GM18858 (cell line): ENCODE measurements at regions not wholly inside any gene's neighbourhood (a gene's known extent, or its start where the extent isn't known, plus 50 kb on each side); places are given as distances from the start of the nearest gene placed in this dataset.

Source experiments
- ATAC-seq: cut with Tn5 transposase; IDR thresholded peaks from one replicate; pipeline ENCODE4 v1.9.1; 2021; ENCODE audit not compliant: unreplicated experiment

GRCh38 chr1:216825557-216825956 is 102.3 kb upstream of the ESRRG start:
- ATAC-seq: no peak

DNA sequence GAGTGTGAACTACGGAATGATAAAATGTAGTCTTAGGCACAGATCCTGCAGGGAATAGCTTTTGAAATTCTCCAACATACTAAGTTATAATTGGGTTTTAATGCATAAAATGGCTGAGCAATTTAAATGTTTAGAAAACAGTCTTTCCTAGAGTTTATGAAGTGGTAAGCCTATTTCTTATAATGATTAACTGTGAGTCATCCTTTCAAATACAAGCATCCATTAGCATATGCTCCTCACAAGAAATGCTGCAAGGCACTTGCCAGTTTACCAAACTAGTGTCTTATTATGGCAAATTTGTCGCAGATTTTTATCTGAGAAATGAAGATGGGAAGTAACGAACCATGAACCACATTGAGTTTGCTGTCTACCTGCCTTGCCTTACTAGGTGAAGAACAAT is 101.3 kb upstream of the ESRRG start:
- no peak for ATAC-seq

DNA sequence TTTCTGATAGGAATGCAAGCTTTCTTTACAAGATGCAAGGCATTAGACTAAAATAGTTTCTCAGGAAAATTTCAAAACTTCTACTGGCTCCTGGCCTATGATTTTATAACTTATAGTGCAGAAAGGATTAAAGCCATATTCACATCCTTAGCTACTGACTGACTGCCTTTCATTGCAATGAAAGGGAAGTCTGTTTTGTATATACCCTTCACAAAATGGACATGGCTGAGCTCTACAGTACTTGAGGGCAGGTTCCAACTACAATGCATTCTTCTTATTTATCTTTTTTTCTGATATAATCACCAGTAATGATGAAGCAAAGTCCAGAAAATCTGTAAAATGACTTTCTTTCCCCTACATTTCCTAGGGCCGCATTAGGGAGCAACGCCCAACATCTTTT is 100.5 kb upstream of the ESRRG start:
- ATAC-seq: no peak

DNA sequence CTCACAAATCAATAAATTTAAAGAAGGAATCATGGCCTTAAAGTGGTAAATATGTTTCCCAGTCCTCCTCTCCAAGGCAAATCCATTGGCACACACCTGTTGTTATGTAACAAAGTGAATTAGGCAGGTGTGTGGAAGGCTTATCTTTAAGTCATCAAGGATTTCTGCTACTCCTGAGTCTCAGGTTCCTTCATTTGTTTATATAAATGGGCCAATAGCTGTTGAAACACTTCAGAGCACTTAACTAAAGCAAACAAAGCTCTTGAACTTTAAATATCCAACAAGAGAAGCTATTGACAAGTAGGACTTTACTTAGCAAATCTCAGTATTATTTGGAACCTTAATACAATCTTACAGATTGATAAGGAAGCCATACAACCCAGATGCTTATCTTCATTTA is 99.3 kb upstream of the ESRRG start:
- ATAC-seq: no peak

- no peak for ATAC-seq
These were observed 97.1 kb upstream of the ESRRG start for GRCh38 chr1:216820345-216820744.

GRCh38 chr1:216818284-216818683 is 95.1 kb upstream of the ESRRG start:
- no peak for ATAC-seq

- no peak for ATAC-seq
These were observed 92.3 kb upstream of the ESRRG start for GRCh38 chr1:216815260-216816131.

- no peak for ATAC-seq
These were observed 91.5 kb upstream of the ESRRG start for GRCh38 chr1:216814576-216815259.

GRCh38 chr1:216812966-216813365 is 89.7 kb upstream of the ESRRG start:
- ATAC-seq: no peak

DNA sequence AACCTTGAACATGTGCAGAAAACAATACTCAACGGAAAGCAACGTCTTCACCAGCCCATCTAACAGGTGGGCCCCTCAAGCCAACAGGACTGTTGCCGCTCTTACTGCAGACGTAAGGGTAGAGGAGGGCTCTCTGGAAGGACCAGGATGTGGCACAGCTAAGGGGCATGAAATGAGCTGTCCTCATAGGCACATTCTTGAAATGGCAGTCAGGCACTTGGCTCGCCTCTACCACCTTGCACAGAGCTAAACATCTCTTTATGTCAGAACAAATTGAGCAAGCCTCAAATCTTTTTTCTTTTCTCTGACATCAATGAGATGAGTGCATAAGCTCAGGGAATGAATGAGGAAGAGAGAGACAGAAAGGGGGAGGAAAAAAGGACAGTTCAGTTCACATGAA is 86.4 kb upstream of the ESRRG start:
- no peak for ATAC-seq

DNA sequence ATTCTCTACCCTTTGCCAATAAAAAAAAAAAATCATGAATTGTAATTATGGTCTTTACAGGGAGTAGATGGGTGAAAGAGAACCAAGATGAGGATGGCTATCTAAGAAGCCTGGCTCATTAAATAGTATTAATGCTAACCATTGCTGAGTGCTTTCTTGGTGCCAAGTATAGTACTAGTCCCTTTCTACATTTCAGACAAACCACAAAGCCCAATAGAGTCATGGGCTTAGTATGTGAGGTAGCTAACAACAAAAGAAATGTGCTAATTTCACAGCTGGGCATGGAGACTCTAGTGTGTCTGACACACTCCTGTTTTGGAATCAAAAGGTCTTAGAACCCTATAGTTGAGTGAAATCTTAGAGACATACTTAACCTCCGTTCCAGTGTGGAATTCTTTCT is 84.5 kb upstream of the ESRRG start:
- ATAC-seq: no peak

GRCh38 chr1:216805953-216806352 is 82.7 kb upstream of the ESRRG start:
- no peak for ATAC-seq

DNA sequence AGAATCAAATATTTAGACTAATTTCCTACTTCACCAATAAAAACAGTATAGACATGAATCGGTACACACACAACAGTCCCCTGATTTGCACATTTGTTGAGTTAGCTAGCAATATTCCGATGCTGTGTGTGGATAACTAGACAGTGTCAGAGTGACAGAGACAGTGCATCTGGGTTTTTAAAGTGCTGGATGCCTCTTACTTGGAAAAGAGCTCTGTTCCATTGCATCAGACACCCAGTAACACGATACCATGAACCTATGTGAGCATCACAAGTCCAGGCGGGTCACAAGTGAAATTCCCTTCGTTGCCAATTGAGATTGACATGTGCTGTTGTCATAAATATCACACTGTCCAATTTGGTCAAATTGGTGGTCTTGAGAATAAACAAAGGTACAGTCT is 82.0 kb upstream of the ESRRG start:
- no peak for ATAC-seq

DNA sequence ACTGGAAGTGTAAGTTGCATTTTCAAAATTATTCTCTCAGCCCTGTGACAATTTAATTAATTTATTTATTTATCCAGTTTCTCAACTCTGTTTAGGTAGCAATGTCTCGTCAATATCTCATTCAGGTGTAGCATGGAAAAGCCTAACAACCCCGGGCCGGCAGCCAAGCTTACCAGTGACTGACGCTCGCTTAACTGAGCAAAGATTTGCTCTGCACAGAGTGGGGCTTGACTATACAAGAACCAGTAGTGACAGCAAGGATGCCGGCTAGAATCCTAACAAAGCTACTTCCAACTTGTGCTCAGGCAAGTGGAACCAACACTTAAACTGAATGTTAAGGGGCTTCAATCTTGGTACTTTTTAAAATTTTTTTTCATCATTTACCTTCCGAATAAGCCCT is 80.9 kb upstream of the ESRRG start:
- ATAC-seq: no peak

DNA sequence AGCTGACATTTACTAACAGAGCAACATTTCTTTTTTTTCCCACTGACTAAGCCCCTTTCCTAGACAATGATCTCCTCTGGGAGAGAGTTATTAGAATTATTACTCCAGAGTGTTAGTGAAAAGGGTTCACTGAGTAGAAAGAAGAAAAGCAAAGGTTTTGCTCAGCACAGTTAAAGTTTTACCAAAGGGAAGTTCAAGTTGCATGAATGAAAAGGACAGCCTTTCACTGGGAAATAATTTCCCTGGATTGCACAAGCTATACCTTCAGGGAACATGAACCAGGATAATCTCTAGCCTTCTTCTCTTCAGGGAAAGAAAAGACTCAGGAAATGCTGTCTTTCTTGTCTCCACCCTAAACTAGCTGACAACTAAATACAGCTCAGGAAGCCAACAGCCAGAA is 71.4 kb upstream of the ESRRG start:
- no peak for ATAC-seq

GRCh38 chr1:216793973-216794372 is 70.7 kb upstream of the ESRRG start:
- no peak for ATAC-seq

- no peak for ATAC-seq
These were observed 70.1 kb upstream of the ESRRG start for GRCh38 chr1:216793303-216793702.

GRCh38 chr1:216788671-216789070 is 65.4 kb upstream of the ESRRG start:
- no peak for ATAC-seq

- no peak for ATAC-seq
These were observed 62.5 kb upstream of the ESRRG start for GRCh38 chr1:216785737-216786136.

GRCh38 chr1:216785221-216785620 is 62.0 kb upstream of the ESRRG start:
- no peak for ATAC-seq

DNA sequence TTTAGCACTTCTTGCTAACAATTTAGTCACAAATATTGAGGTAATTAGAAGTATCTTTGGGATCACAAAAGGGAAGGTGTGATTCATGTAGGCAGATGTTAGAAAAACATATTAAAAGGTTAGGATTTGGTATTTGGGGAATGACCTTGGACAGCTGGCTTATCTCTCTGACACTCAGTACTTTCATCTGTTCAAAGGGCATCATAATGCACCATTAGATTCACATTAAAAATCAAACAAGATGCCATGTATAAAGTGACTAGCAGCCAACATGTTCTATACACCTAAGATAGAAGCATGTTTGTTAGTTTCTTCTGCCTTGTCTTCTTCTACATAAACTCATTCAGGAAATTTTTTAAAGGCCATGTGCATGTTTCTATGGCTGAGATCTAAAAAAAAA is 56.5 kb upstream of the ESRRG start:
- ATAC-seq: no peak

- no peak for ATAC-seq
These were observed 55.5 kb upstream of the ESRRG start for GRCh38 chr1:216778737-216779136.

- ATAC-seq: no peak
These were observed 53.9 kb upstream of the ESRRG start for GRCh38 chr1:216777148-216777547.
